ENCODE measurements at regions not wholly inside any gene's neighbourhood (a gene's known extent, or its start where the extent isn't known, plus 50 kb on each side); places are given as distances from the start of the nearest gene placed in this dataset.

GRCh38 chr1:177525176-177525575, 354.4 kb downstream of the BRINP2 start:
- H3K4me1 ChIP-seq (ENCODE audit: insufficient read depth, low read length, poor library complexity, severe bottlenecking), result no peaks in the 10 kb centered on the region
- BruUV-seq (replicated peaks), result no TSS peak
- CTCF ChIA-PET (ENCODE audit: unreplicated experiment), result no interaction called here
- TF ChIP-seq CTCF (conservative IDR thresholded peaks at IDR 0.05; ENCODE audit: low read length), result no peak
- no peak for TF ChIP-seq EZH2phosphoT487 (IDR thresholded peaks at IDR 0.05; ENCODE audit: borderline replicate concordance, low read depth, low read length)
- POLR2A ChIA-PET, result no interaction called here
- no peak overlapping the region for H3K4me3 ChIP-seq (ENCODE audit: low read depth, low read length, poor library complexity, severe bottlenecking)
- no peaks in the 10 kb centered on the region for H3K9me2 ChIP-seq (ENCODE audit: insufficient read depth, low read length)
- H3K79me2 ChIP-seq (ENCODE audit: insufficient read depth, low read depth, low read length), result no peaks in the 10 kb centered on the region
- no peak overlapping the region for H3K27ac ChIP-seq (ENCODE audit: low read depth, low read length, poor library complexity, severe bottlenecking)
- H3K4me2 ChIP-seq (ENCODE audit: low read length), result no peak overlapping the region
- no peaks in the 10 kb centered on the region for H4K20me1 ChIP-seq (ENCODE audit: insufficient read depth, low read length)
- no peaks in the 10 kb centered on the region for H3K36me3 ChIP-seq (ENCODE audit: insufficient read depth, low read length)
- no peak overlapping the region for H2AFZ ChIP-seq (ENCODE audit: low read length)
- DNase-seq (ENCODE audit: low spot score), result no peak
- intact Hi-C loops (cut with micrococcal nuclease; ENCODE audit: unreplicated experiment), result no loop called here
- no peaks in the 10 kb centered on the region for H3K9me3 ChIP-seq (ENCODE audit: low read length)

GRCh38 chr1:177517546-177517945, 346.8 kb downstream of the BRINP2 start:
- ChIA-PET POLR2A (no interaction called here), CTCF (ENCODE audit: unreplicated experiment) (no interaction called here)
- H2AFZ ChIP-seq (ENCODE audit: low read length), result no peak overlapping the region
- no peaks in the 10 kb centered on the region for H3K36me3 ChIP-seq (ENCODE audit: insufficient read depth, low read length)
- no TSS peak for BruUV-seq (replicated peaks)
- no peaks in the 10 kb centered on the region for H3K4me1 ChIP-seq (ENCODE audit: insufficient read depth, low read length, poor library complexity, severe bottlenecking)
- no peak overlapping the region for H3K4me2 ChIP-seq (ENCODE audit: low read length)
- no peaks in the 10 kb centered on the region for H3K9me2 ChIP-seq (ENCODE audit: insufficient read depth, low read length)
- no peaks in the 10 kb centered on the region for H3K9me3 ChIP-seq (ENCODE audit: low read length)
- H3K27ac ChIP-seq (ENCODE audit: low read depth, low read length, poor library complexity, severe bottlenecking), result no peak overlapping the region
- intact Hi-C loops (cut with micrococcal nuclease; ENCODE audit: unreplicated experiment), result no loop called here
- no peak for TF ChIP-seq EZH2phosphoT487 (IDR thresholded peaks at IDR 0.05; ENCODE audit: borderline replicate concordance, low read depth, low read length)
- no peak for TF ChIP-seq CTCF (conservative IDR thresholded peaks at IDR 0.05; ENCODE audit: low read length)
- H3K79me2 ChIP-seq (ENCODE audit: insufficient read depth, low read depth, low read length), result no peaks in the 10 kb centered on the region
- H4K20me1 ChIP-seq (ENCODE audit: insufficient read depth, low read length), result no peaks in the 10 kb centered on the region
- no peak overlapping the region for H3K4me3 ChIP-seq (ENCODE audit: low read depth, low read length, poor library complexity, severe bottlenecking)
- DNase-seq (ENCODE audit: low spot score), result no peak

- no peak for DNase-seq (ENCODE audit: low spot score)
- H3K4me3 ChIP-seq (ENCODE audit: low read depth, low read length, poor library complexity, severe bottlenecking), result no peak overlapping the region
- H3K79me2 ChIP-seq (ENCODE audit: insufficient read depth, low read depth, low read length), result no peaks in the 10 kb centered on the region
- H4K20me1 ChIP-seq (ENCODE audit: insufficient read depth, low read length), result no peaks in the 10 kb centered on the region
- CTCF ChIA-PET (ENCODE audit: unreplicated experiment), result no interaction called here
- POLR2A ChIA-PET, result no interaction called here
- intact Hi-C loops (cut with micrococcal nuclease; ENCODE audit: unreplicated experiment), result no loop called here
- TF ChIP-seq EZH2phosphoT487 (IDR thresholded peaks at IDR 0.05; ENCODE audit: borderline replicate concordance, low read depth, low read length), result no peak
- TF ChIP-seq CTCF (conservative IDR thresholded peaks at IDR 0.05; ENCODE audit: low read length), result no peak
- H3K9me2 ChIP-seq (ENCODE audit: insufficient read depth, low read length), result no peaks in the 10 kb centered on the region
- no peak overlapping the region for H3K27ac ChIP-seq (ENCODE audit: low read depth, low read length, poor library complexity, severe bottlenecking)
- no peak overlapping the region for H2AFZ ChIP-seq (ENCODE audit: low read length)
- no peaks in the 10 kb centered on the region for H3K36me3 ChIP-seq (ENCODE audit: insufficient read depth, low read length)
- no TSS peak for BruUV-seq (replicated peaks)
- no peaks in the 10 kb centered on the region for H3K4me1 ChIP-seq (ENCODE audit: insufficient read depth, low read length, poor library complexity, severe bottlenecking)
- H3K9me3 ChIP-seq (ENCODE audit: low read length), result no peaks in the 10 kb centered on the region
- H3K4me2 ChIP-seq (ENCODE audit: low read length), result no peak overlapping the region
Measured at GRCh38 chr1:177514207-177514606, 343.4 kb downstream of the BRINP2 start.

Data from OCI-LY7 (cell line).